ENCODE measurements at regions not wholly inside any gene's neighbourhood (a gene's known extent, or its start where the extent isn't known, plus 50 kb on each side); places are given as distances from the start of the nearest gene placed in this dataset.

DNA sequence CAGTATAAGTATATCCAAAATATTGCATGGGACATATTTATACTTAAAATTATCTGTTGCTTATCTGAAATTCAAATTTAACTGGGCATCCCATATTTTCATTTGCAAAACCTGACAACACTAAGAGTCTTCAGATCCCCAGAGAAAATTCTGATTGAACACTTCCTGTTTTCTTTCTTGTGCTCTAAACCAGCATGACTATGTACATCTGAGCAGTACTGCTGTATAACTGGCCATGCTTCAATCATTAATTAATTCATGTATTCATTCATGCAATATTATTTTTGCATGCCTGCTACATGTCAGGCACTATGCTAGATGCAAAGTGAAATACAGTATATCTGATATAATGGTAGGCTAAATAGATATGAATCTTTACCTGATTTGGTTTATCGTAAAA, 461.2 kb downstream of the TLR4 start:
- DNase-seq (ENCODE audit: low read depth in 3 of 3, low spot score in 1 of 3), result no peak

DNA sequence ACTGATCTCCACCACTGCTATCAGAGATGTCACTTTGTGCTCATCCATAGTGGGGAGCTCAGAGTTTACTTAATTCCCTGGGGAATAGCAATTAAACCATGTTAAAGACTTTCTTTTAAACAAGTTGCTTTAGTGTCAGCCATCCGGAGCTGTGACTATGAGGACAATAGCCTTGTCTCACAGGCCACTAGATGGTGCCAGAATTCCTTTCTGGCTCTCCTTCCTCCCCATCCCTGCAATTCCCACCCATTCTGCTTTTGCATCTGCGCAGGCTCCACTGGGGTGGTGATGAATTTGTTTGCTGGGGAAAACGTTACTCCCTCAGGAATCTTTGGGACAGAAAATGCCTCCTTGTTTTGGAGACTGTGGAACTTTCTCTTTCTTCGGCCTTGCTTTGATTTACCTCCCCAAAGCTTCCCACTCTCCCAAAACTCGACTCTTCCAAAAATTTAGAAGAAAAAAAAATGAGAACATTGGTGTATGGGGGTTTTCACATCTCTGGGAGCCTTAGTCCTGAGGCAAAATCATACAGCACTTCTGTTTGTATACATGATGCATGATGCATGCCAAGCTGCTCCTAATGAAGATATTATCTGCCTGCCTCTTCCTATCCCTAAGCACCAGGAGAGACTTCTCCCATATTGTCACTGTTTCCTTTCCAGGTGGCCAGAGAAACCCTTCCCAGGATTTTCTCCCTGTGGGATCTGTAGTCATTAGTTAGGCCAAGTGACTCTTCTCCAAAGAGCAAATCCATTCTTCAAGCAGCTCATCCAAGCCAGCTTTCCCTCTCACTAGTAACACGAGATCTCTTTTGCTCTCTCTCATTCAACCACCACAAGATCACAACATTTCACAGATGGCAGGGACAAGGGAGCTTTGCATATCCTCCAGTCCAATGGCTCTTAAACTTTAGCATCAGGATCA, 466.1 kb downstream of the TLR4 start:
- no peak for DNase-seq (ENCODE audit: low read depth in 3 of 3, low spot score in 1 of 3)

DNA sequence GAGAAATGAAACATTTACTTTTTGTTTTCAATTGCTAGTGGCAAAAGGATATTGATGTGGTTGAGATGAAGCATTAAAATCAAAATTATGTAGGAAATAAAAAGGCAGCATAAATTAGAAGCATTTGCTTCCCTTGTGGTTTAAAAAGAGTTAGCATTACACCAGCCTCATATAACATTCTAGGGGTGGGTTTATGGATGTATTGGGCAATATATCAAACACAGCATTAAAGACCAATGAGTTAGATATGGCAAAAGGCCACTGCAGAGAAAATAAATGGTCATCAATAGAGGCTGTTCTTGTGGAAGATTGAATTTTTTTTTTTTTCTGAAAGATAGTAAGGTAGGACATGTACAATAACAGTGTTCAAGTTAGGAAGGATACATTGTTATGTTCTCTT, 473.0 kb downstream of the TLR4 start:
- DNase-seq (ENCODE audit: low read depth in 3 of 3, low spot score in 1 of 3), result no peak

DNA sequence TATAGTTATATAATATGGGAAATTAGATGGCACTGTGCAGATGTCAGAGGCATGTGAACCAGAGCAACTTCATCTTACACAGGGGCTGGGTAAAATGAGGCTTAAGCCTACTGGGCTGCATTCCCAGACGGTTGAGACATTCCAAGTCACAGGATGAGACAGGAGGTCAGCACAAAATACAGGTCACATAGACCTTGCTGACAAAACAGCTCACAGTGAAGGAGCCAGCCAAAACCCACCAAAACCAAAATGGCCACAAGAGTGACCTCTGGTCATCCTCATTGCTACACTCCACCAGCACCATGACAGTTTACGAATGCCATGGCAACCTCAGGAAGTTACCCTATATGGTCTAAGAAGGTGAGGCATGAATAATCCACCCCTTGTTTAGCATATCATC, 479.4 kb downstream of the TLR4 start:
- DNase-seq (ENCODE audit: low read depth in 3 of 3, low spot score in 1 of 3), result no peak

DNA sequence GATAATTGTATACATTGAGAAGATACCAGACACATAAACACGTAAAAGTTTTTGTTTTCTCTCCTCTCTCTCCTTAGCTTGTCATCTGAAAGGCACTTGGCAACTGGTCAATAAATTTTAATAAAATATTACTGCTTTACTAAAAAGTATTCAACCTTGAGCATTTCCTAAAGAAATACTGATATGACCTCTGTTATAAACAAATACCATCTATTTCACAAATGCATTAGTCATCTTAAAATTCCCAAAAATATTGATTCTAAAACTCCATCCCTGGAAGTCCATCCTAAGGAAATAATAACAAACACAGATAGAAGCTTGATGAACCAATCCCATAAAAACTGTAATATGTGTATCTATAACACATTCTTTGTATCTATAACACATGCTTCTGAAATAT, 483.2 kb downstream of the TLR4 start:
- no peak for DNase-seq (ENCODE audit: low read depth in 3 of 3, low spot score in 1 of 3)

DNA sequence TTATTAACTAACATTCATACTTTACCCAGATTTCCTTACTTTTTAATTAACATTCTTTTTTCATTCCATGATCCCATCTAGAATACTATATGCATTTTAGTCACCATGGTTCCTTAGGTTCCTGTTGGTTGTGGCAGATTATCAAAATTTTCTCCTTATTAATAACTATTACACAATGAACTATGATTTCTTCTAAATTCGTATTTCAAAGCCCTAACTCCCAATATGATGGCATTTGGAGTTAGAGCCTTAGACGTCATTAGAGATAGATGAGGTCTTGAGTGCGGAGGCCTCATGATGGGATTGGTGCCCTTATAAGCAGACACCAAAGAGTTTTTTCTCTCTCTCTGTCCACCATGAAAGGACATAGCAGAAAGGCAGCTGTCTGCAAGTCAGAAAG, 485.4 kb downstream of the TLR4 start:
- DNase-seq (ENCODE audit: low read depth in 3 of 3, low spot score in 1 of 3), result no peak

DNA sequence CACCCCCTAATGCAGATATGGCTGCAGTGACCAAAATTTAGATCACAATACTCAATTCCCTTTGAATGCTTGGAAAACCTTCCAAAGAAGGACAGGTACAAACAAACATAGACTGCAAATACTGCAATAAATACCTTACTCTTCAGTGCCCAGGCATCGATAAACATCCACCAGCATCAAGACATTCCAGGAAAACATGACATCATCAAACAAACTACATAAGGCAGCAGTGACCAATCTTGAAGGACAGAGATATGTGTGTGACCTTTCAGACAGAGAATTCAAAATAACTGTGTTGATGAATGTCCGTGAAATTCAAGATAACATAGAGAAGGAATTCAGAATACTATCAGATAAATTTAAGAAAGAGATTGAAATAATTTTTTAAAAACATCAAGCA, 488.6 kb downstream of the TLR4 start:
- DNase-seq (ENCODE audit: low read depth in 3 of 3, low spot score in 1 of 3), result no peak

DNA sequence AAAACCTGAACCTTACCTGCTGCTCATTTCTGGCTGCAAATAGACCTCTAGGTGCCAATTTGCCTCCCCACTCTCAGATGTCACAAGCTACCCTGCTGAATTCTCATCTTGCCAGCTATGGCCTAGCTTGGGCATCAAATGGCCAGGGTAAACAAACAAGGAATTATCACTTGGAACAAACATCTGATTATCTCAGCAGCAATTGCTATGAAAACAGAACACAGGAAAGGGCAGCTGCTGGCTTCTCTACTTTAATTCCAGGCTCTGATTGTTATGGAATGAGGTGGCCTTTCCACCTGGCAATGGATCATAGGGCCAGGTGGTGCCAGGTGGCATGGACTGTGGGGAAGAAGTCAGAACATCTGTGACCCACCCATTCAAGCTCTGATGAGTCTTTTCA, 505.1 kb downstream of the TLR4 start:
- DNase-seq (ENCODE audit: low read depth in 3 of 3, low spot score in 1 of 3), result no peak

DNA sequence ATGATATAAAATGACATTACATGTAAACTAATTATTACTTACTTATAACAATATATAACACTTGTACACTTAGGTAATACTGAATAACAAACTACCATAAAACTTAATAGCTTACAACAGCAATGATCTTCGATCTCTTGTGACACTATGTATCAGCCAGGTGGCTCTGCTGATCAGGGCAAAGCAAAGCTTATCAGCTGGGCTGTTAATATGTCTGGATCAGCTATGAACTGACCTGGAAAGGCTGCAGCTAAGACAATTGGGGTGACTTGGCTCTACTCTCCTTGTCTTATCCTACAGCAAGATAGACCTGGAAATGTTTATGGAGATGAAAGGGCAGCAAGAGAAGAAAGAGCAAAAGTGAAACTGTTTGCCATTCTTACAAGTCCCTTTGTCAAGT, 511.3 kb downstream of the TLR4 start:
- DNase-seq (ENCODE audit: low read depth in 3 of 3, low spot score in 1 of 3), result no peak

DNA sequence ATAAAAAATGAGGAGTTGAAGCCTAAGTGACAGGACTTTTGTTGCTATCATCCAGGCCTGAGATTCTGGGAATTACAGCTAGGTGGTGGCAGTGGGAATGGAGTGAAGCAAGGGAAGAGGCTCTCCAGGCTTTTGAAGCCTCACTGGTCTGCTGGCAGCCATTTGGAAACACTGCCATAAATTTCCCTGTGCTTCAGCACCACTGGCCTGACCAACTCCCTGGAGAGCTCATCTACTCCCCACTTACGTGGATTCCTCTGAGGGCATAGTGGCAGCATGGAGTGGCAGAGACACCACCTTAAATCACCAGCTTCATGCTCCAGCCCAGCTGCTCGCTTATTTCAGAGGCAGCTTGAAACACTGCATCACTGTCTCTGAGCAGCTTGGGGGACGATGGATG, 518.2 kb downstream of the TLR4 start:
- no peak for DNase-seq (ENCODE audit: low read depth in 3 of 3, low spot score in 1 of 3)

DNA sequence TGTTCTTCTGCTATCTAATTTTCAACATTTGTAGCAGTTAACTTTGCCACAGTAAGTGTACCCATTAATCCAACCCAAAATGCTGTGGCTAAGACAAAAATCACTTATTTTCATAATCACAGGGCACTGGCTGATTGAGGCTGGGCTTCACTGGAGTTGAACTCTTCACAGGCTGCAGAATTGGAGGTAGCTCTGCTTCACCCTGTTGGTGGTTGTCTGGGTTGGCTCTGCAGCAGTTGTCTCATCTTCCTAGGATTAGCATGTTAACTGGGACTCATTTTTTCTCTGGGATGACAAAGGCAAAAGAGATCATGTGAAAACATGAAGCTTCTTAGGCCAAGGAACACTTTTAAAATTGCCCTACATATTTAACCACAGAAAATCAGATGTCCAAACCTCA, 518.9 kb downstream of the TLR4 start:
- DNase-seq (ENCODE audit: low read depth in 3 of 3, low spot score in 1 of 3), result no peak

DNA sequence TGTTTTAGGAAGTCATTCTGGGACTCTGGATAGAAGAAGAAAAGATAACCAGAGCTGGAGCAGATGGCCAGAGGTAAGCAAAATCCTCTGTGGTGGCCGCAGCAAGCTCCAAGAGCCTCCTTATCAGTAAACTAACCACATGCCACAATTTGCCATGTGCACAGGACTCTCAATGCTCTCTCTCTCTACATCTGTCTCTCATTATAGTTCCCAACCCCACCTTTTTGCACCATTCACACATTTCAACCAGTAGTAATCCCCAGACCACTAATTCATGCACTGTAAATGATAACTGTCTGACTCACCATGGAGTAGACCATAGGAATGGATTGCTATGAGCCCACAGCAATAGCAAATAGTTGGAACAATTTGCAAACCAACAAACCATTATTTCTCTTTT, 526.1 kb downstream of the TLR4 start:
- no peak for DNase-seq (ENCODE audit: low read depth in 3 of 3, low spot score in 1 of 3)

DNA sequence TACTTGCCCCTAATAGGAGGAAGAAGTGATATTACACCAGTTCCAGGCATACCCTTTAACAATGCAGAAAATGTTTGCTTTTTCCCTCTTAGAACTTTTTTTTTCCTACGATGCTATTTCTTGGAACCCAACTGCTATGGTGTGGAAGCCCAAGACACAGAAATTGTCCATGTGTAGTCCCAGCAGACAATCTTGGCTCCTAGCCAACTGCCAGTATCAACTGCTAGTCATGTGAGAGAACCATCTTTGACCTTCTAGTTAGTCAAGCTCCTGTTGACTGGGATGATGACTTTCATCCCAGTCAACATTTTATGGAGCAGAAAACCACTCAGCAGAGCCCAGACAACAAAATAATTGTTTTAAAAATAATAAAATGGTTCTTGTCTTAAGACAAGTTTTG, 532.4 kb downstream of the TLR4 start:
- DNase-seq (ENCODE audit: low read depth in 3 of 3, low spot score in 1 of 3), result no peak

DNA sequence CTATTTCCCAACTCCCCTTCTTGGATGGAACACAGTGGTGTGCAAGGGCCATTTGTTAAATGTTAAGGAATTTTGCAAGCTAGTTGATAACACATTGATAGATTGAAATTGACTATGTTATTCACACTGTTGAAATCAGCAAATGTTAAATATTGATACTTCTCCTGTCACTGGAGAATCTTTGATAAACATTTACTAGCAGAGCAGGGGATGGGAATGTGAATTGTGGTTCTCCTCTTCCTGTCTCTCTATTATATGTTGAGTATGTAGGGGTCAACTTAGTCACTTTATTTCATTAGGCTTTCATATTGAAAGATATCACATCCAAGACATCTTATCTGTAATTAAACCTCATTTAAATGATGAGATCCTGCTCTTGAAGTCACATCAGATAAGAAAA, 533.9 kb downstream of the TLR4 start:
- no peak for DNase-seq (ENCODE audit: low read depth in 3 of 3, low spot score in 1 of 3)

DNA sequence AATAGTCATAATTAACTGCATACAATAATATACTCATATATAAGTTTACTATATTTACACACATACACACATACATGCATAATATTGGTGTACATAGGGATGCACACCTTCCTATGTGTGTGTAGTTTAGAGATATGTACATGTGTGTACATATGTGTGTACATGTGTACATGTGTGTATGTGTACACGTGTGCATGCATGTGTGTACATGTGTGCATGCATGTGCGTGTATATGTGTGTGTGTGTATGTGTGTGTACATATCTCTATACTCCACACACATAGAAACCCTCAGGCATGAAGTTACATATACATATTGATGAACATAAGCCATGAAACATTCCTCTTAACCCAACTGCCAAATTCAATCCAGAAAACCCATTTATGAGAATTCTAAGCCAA, 547.8 kb downstream of the TLR4 start:
- no peak for DNase-seq (ENCODE audit: low read depth in 3 of 3, low spot score in 1 of 3)

DNA sequence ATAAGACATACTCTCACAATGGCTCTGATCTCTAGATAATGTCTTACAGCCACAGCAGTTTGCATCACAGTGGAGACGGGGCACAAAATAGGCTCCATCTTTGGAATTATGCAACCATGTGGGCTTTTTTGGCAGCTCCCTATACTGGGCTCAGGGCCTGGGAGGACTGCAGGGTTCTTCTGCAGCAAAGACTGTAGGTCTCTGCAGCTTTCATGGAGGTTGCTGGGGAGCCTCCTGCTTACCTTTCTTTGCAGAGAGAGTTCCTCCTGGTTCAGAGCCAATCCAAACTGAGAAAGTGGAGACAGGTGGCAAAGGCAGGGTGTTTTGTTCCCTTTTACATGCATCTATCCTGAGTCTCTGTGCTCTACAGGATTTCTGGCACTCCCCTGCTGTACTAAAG, 558.0 kb downstream of the TLR4 start:
- no peak for DNase-seq (ENCODE audit: low read depth in 3 of 3, low spot score in 1 of 3)

DNA sequence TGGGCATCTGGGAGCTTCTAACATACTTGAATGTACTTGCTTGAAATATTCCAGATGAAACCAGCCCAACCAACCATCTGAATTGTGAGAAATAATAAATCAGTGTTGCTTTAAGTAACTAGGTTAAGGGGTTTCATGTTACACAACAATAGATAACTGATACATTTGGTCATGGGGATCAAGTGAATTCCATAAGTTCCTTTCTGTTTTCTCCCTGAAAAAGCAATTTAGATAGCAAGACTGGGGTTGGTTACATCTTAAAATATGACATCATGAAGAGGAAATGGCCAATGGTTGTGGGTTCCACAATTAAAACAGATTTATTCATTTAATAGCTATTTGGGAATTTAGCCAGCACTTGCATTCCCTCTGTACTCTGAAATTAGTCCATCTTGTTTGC, 559.7 kb downstream of the TLR4 start:
- no peak for DNase-seq (ENCODE audit: low read depth in 3 of 3, low spot score in 1 of 3)

DNA sequence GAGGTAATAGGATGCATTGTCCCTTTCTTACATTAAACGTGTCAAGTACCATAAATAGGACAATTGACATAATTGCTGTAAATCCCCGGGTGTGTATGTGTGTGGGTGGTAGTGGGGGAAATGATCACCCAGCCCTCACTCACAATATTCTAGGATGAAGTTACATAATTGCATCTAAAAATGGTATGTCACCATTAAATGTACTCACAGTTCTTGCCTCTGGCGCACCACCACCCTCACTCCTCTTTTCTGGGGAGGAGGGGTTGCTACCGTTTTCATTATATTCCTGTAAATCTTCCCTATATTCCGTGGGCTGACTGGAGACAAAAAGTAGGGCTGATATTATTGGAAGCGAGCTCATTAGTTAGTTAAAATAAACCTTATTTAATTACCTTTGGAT, 563.8 kb downstream of the TLR4 start:
- no peak for DNase-seq (ENCODE audit: low read depth in 3 of 3, low spot score in 1 of 3)

DNA sequence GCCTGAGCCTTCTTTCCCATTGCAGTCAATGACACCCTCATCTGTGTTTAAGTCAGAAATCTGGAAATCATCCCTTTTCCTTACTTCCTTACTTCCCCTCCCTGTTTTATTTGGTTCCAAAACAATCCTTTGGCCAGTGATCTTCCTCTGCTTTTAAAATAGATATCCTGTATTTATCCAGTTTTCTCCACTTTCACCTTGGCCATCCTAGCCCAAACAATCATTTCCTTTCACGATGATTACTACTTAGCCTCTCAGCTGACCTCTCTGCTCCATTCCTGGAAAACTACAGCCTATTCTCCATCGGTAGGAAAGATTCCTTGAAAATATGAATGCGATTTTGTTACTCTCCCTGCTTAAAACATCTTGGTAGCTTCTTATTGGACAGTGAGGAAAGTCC, 565.4 kb downstream of the TLR4 start:
- no peak for DNase-seq (ENCODE audit: low read depth in 3 of 3, low spot score in 1 of 3)

DNA sequence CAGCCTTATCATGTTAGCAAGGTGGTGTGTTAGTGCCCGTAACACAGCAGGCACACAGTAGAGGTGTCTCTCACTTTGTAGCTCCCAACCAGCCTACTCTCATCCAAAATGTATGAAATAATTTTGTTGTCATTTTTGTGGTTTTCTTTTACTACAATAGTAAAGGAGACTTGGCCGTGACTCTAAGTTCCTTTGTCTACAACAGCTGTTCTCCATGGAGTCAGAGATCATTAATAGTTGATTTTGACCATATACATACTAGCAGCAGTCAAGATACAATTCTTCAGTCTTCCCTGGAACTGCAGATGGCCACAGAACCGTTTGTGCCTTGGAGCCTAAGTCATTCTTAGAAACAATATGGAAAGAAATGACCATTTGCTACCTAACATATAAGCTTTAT, 567.1 kb downstream of the TLR4 start:
- no peak for DNase-seq (ENCODE audit: low read depth in 3 of 3, low spot score in 1 of 3)

DNA sequence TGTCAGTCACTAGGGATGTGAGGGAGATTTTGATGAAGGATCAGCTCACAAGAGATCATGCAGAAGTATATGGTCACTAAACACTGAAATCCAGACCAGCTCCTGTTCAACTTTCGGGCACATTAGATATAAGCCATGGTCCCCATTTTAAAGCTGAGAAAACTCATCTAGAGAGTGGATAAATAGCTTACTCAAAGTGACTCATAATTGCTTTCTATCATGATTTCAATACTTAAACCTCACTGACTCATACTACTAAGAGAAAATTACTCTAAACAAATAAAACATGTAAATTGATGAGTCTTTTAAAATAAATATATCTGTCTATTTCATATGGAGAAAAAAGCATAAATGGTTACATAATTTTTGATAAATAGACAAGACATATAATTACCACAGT, 567.7 kb downstream of the TLR4 start:
- DNase-seq (ENCODE audit: low read depth in 3 of 3, low spot score in 1 of 3), result no peak

DNA sequence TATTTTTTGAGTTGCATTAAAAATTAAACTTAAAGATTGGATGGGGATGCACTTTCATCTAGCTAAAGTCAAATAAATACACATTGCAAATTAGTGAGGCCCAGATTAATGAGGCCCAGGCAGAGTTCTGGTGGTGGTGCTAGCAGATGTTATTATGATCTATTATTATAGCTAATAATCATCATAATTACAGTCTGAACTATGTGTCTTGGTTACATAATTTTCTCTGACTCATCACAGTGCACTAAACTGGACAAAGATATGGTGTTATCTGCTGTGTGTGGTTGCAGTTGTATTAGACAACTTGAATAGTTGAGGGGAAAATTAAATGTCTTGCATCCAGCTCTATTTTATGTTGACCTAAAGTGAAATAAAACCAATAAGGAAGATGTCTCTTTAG, 568.8 kb downstream of the TLR4 start:
- DNase-seq (ENCODE audit: low read depth in 3 of 3, low spot score in 1 of 3), result no peak

DNA sequence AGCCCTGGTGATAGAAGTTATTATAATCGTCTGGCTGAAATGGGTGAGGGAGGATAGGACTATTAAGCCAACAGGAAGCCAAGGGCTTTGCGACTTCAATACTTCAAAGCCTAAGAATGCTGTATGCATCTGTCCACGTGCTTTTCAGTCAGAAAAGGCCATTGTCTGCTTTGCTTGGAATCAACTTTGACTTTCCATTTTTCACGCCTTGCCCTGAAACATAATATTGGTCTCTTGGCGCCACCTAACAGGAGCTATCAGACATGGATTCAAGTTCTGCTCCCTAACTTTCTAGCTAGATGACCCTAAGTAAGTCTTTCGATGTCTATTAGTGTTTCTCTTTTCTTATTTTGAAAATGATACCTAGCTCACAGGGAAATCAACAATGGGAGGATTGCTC, 572.6 kb downstream of the TLR4 start:
- no peak for DNase-seq (ENCODE audit: low read depth in 3 of 3, low spot score in 1 of 3)

Measured in stimulated activated CD4-positive, alpha-beta T cell treated with anti-CD3 and anti-CD28 coated beads, TNF-alpha, amount 100 ng/mL, for 1 hour (primary cell).